HUDEP-2 (cell line): ENCODE measurements at regions not wholly inside any gene's neighbourhood (a gene's known extent, or its start where the extent isn't known, plus 50 kb on each side); places are given as distances from the start of the nearest gene placed in this dataset.

Source experiments
- DNase-seq, 76 experiments: peaks; one replicate each; lab custom pipeline; 2025; ENCODE audit not compliant: unreplicated experiment in 76 of 76; lab: John Stamatoyannopoulos, UW

GRCh38 chr6:23329086-23329485 is 759.7 kb downstream of the HDGFL1 start:
- DNase-seq, result no peak

- no peak for DNase-seq
These were observed 761.3 kb downstream of the HDGFL1 start for GRCh38 chr6:23330632-23331031.

- DNase-seq, result no peak
These were observed 765.0 kb downstream of the HDGFL1 start for GRCh38 chr6:23334360-23334759.

- DNase-seq, result no peak
These were observed 766.5 kb downstream of the HDGFL1 start for GRCh38 chr6:23335894-23336293.

- peak in 6 of 76 experiments; percentile 9 to 52 (median 18) for DNase-seq
These were observed 769.9 kb downstream of the HDGFL1 start for GRCh38 chr6:23339268-23339667.

GRCh38 chr6:23340271-23340670 is 770.9 kb downstream of the HDGFL1 start:
- no peak for DNase-seq

GRCh38 chr6:23343610-23344306 is 774.4 kb downstream of the HDGFL1 start:
- DNase-seq, result no peak

GRCh38 chr6:23348185-23348584 is 777.8 kb upstream of the NRSN1 start:
- no peak for DNase-seq

- DNase-seq, result no peak
These were observed 776.4 kb upstream of the NRSN1 start for GRCh38 chr6:23349521-23350147.

- DNase-seq, result no peak
These were observed 775.1 kb upstream of the NRSN1 start for GRCh38 chr6:23350752-23351453.

- DNase-seq, result no peak
These were observed 772.0 kb upstream of the NRSN1 start for GRCh38 chr6:23354004-23354403.

GRCh38 chr6:23357185-23357766 is 768.7 kb upstream of the NRSN1 start:
- DNase-seq, result no peak

- DNase-seq, result no peak
These were observed 760.3 kb upstream of the NRSN1 start for GRCh38 chr6:23365732-23366131.

GRCh38 chr6:23367311-23367710 is 758.7 kb upstream of the NRSN1 start:
- DNase-seq, result no peak

GRCh38 chr6:23368557-23368956 is 757.5 kb upstream of the NRSN1 start:
- DNase-seq, result no peak

GRCh38 chr6:23370051-23370450 is 756.0 kb upstream of the NRSN1 start:
- no peak for DNase-seq

- DNase-seq, result no peak
These were observed 754.7 kb upstream of the NRSN1 start for GRCh38 chr6:23371132-23371915.

- no peak for DNase-seq
These were observed 748.2 kb upstream of the NRSN1 start for GRCh38 chr6:23377830-23378229.

GRCh38 chr6:23380465-23380864 is 745.5 kb upstream of the NRSN1 start:
- no peak for DNase-seq

GRCh38 chr6:23388086-23388783 is 737.8 kb upstream of the NRSN1 start:
- no peak for DNase-seq
